WTC11 (cell line): ENCODE measurements at regions not wholly inside any gene's neighbourhood (a gene's known extent, or its start where the extent isn't known, plus 50 kb on each side); places are given as distances from the start of the nearest gene placed in this dataset.
A peak's percentile ranks its signal among the peaks of the same experiment; 100 is the strongest.

Experiments
- ATAC-seq: fragments of 200-7000 bp; cut with Tn5 transposase; 2 replicates; pipeline ENCODE4 v1.10.0; 2021; ENCODE audit warnings: mild to moderate bottlenecking, moderate library complexity
- CTCF ChIA-PET: fragments of 300-600 bp; sonication (Branson Sonifier 250); formaldehyde crosslinking; loops from one replicate; lab custom pipeline; 2021; ENCODE audit warnings: antibody characterized with exemption; lab: Charles Lee
- POLR2A ChIA-PET: fragments of 350-600 bp; sonication (Branson Sonifier 250); formaldehyde crosslinking; loops from one replicate; lab custom pipeline; 2021; ENCODE audit warnings: antibody characterized with exemption; lab: Charles Lee
- DNase-seq: peaks from one replicate; pipeline ENCODE4 v3.0.0; 2021; ENCODE audit warnings: low spot score
- H3K27ac Mint-ChIP-seq: 2 replicates; pipeline ENCODE4 v1.8.0; 2021; ENCODE audit warnings: mixed read lengths
- H3K27me3 Mint-ChIP-seq: 2 replicates; pipeline ENCODE4 v1.8.0; 2021; ENCODE audit warnings: low read depth, mild to moderate bottlenecking, moderate library complexity, mixed read lengths
- H3K36me3 Mint-ChIP-seq: 2 replicates; pipeline ENCODE4 v1.8.0; 2021; ENCODE audit warnings: mixed read lengths
- H3K4me1 Mint-ChIP-seq: 2 replicates; pipeline ENCODE4 v1.8.0; 2022; ENCODE audit warnings: mixed read lengths
- H3K4me3 Mint-ChIP-seq: 2 replicates; pipeline ENCODE4 v1.8.0; 2021; ENCODE audit warnings: mild to moderate bottlenecking, moderate library complexity, mixed read lengths
- H3K9me3 Mint-ChIP-seq: 2 replicates; pipeline ENCODE4 v1.8.0; 2021; ENCODE audit warnings: mixed read lengths
- GABPB1 ChIP-seq: sonication (generic); formaldehyde crosslinking; IDR thresholded peaks from 2 replicates; pipeline ENCODE4 v1.8.1; 2023; ENCODE audit warnings: mild to moderate bottlenecking, missing genetic modification reagents
- IRF1 ChIP-seq: sonication (generic); formaldehyde crosslinking; IDR thresholded peaks from 2 replicates; pipeline ENCODE4 v1.8.0; 2023; ENCODE audit warnings: missing genetic modification reagents
- NFATC4 ChIP-seq: fragments of 250-450 bp; sonication (Bioruptor Pico); IDR thresholded peaks from 2 replicates; pipeline ENCODE4 v1.9.0; 2021; ENCODE audit warnings: mild to moderate bottlenecking
- NR2C2 ChIP-seq: sonication (generic); formaldehyde crosslinking; IDR thresholded peaks from 2 replicates; pipeline ENCODE4 v1.8.0; 2022; ENCODE audit warnings: mild to moderate bottlenecking, missing genetic modification reagents
- PRDM15 ChIP-seq: sonication (generic); formaldehyde crosslinking; IDR thresholded peaks from 2 replicates; pipeline ENCODE4 v1.8.0; 2022; ENCODE audit warnings: missing genetic modification reagents
- PREB ChIP-seq: sonication (generic); formaldehyde crosslinking; IDR thresholded peaks from 2 replicates; pipeline ENCODE4 v1.8.1; 2022; ENCODE audit warnings: mild to moderate bottlenecking, missing genetic modification reagents, moderate library complexity, borderline replicate concordance
- SP1 ChIP-seq: sonication (generic); formaldehyde crosslinking; conservative IDR thresholded peaks from 2 replicates; pipeline ENCODE4 v1.8.1; 2022; ENCODE audit warnings: missing genetic modification reagents
- TP53 ChIP-seq: sonication (generic); formaldehyde crosslinking; IDR thresholded peaks from 2 replicates; pipeline ENCODE4 v1.8.1; 2023; ENCODE audit warnings: mild to moderate bottlenecking, missing genetic modification reagents
- ZNF219 ChIP-seq: sonication (generic); formaldehyde crosslinking; IDR thresholded peaks from 2 replicates; pipeline ENCODE4 v1.8.0; 2023; ENCODE audit warnings: missing genetic modification reagents, mild to moderate bottlenecking, borderline replicate concordance
- ZNF317 ChIP-seq: sonication (generic); formaldehyde crosslinking; IDR thresholded peaks from 2 replicates; pipeline ENCODE4 v1.8.1; 2023; ENCODE audit warnings: low read depth, mild to moderate bottlenecking, moderate library complexity, missing genetic modification reagents, borderline replicate concordance
- ZNF396 ChIP-seq: fragments of 250-450 bp; sonication (Bioruptor Pico); IDR thresholded peaks from 2 replicates; pipeline ENCODE4 v1.8.0; 2021; ENCODE audit warnings: mild to moderate bottlenecking, moderate library complexity, borderline replicate concordance
- ZNF423 ChIP-seq: fragments of 250-450 bp; sonication (Bioruptor Pico); IDR thresholded peaks from 2 replicates; pipeline ENCODE4 v2.1.2; 2022; ENCODE audit warnings: mild to moderate bottlenecking, moderate library complexity
- TF ChIP-seq, protein P1 (sequence below): fragments of 250-450 bp; sonication (Bioruptor Pico); IDR thresholded peaks from 2 replicates; pipeline ENCODE4 v2.1.2; 2022; ENCODE audit warnings: mild to moderate bottlenecking, moderate library complexity
- TF ChIP-seq, protein P2 (sequence below): sonication (generic); formaldehyde crosslinking; IDR thresholded peaks from 2 replicates; pipeline ENCODE4 v1.8.1; 2023; ENCODE audit warnings: mild to moderate bottlenecking, missing genetic modification reagents
- TF ChIP-seq, protein P3 (sequence below): fragments of 250-450 bp; sonication (Bioruptor Pico); IDR thresholded peaks from 2 replicates; pipeline ENCODE4 v1.9.0; 2021; ENCODE audit warnings: moderate library complexity, mild to moderate bottlenecking, inconsistent platforms, borderline replicate concordance

DNA sequence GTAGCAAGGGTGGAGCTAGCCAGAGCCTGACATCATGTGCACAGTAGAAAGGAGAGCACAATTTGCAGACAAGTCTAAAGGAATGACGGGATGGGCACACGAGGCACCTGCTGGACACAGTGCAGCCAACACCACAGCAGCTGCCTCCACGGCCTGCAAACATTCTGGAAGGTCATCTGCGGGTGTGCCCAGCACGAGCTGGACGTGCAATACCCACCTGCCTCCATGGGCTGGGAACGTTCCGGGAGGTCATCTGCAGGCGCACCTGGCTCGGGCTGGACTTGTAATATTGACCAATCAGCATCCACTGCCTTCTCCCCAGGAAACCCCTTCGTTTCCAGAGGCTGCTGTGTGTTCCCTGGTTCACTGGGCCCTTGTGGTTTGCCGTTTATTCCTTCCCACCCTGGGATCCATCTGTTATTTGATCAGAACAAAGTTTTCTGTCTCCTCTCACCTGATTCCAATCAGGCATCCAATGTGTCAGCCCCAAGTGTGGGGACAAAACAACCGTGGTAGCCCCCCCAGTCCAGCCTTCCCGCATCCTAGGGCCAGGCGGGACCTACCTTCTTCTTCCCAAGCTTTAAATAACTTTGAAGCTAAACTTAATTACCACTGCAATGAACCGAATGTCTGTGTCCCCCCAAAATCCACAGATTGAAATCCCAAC lies 243.4 kb upstream of the PPP2R2D start (continued):
- TF ChIP-seq, protein P1, sequence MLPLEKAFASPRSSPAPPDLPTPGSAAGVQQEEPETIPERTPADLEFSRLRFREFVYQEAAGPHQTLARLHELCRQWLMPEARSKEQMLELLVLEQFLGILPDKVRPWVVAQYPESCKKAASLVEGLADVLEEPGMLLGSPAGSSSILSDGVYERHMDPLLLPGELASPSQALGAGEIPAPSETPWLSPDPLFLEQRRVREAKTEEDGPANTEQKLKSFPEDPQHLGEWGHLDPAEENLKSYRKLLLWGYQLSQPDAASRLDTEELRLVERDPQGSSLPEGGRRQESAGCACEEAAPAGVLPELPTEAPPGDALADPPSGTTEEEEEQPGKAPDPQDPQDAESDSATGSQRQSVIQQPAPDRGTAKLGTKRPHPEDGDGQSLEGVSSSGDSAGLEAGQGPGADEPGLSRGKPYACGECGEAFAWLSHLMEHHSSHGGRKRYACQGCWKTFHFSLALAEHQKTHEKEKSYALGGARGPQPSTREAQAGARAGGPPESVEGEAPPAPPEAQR (CRISPR knock-in tag) = no peak
- TF ChIP-seq, protein P2, sequence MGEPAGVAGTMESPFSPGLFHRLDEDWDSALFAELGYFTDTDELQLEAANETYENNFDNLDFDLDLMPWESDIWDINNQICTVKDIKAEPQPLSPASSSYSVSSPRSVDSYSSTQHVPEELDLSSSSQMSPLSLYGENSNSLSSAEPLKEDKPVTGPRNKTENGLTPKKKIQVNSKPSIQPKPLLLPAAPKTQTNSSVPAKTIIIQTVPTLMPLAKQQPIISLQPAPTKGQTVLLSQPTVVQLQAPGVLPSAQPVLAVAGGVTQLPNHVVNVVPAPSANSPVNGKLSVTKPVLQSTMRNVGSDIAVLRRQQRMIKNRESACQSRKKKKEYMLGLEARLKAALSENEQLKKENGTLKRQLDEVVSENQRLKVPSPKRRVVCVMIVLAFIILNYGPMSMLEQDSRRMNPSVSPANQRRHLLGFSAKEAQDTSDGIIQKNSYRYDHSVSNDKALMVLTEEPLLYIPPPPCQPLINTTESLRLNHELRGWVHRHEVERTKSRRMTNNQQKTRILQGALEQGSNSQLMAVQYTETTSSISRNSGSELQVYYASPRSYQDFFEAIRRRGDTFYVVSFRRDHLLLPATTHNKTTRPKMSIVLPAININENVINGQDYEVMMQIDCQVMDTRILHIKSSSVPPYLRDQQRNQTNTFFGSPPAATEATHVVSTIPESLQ (CRISPR knock-in tag) = no peak
- TF ChIP-seq IRF1 (CRISPR knock-in tag) = no peak
- no peak for TF ChIP-seq GABPB1 (CRISPR knock-in tag)
- no peak for TF ChIP-seq ZNF423

DNA sequence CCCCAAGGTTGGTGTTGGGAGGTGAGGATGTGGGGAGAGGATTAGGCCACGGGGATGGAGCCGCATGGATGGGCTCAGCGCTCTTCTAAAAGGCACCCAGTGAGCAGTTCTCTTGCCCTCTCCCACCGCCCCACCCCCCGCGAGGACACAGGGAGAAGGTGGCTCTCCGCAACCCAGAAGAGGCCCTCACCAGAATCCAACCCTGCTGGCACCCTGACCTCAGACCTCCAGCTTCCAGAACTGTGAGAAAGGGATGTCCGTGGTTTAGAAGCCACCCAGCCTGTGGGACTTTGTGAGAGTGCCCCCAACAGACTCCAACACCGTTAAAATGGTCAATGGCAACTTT lies 242.8 kb upstream of the PPP2R2D start:
- Mint-ChIP-seq H3K9me3 (peaks cover 14% of the 10 kb centered on the region), H3K27ac (no peak overlapping the region), H3K36me3 (peaks cover 11% of the 10 kb centered on the region; the same call in 1 of the 2 replicates), H3K4me1 (peaks cover 28% of the 10 kb centered on the region), H3K4me3 (no peak overlapping the region), H3K27me3 (peaks cover 7% of the 10 kb centered on the region)
- ATAC-seq = no peak
- ChIA-PET CTCF (no interaction called here), POLR2A (no interaction called here)
- peak; percentile 0 for DNase-seq
- no peak for TF ChIP-seq NFATC4 (CRISPR knock-in tag)
- TF ChIP-seq PREB (CRISPR knock-in tag) = no peak
- no peak for TF ChIP-seq ZNF219 (CRISPR knock-in tag)
- TF ChIP-seq, protein P2 (CRISPR knock-in tag) = no peak
- no peak for TF ChIP-seq ZNF317
- no peak for TF ChIP-seq TP53 (CRISPR knock-in tag)
- no peak for TF ChIP-seq NR2C2 (CRISPR knock-in tag)
- TF ChIP-seq ZNF396 (CRISPR knock-in tag) = no peak
- TF ChIP-seq PRDM15 (CRISPR knock-in tag) = no peak
- TF ChIP-seq, protein P3, sequence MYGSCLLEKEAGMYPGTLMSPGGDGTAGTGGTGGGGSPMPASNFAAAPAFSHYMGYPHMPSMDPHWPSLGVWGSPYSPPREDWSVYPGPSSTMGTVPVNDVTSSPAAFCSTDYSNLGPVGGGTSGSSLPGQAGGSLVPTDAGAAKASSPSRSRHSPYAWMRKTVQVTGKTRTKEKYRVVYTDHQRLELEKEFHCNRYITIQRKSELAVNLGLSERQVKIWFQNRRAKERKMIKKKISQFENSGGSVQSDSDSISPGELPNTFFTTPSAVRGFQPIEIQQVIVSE (CRISPR knock-in tag) = no peak
- no peak for TF ChIP-seq SP1 (CRISPR knock-in tag)
